Left lung (tissue), 4 donors: ENCODE measurements at regions not wholly inside any gene's neighbourhood (a gene's known extent, or its start where the extent isn't known, plus 50 kb on each side); places are given as distances from the start of the nearest gene placed in this dataset.
A peak's percentile ranks its signal among the peaks of the same experiment; 100 is the strongest.

Experiments used
- ATAC-seq: fragments of 200-7000 bp; cut with Tn5 transposase; one replicate; pipeline ENCODE4 v1.9.1; 2020; ENCODE audit warnings: moderate library complexity
- DNase-seq, 4 donors: peaks; one replicate each; pipeline ENCODE4 v3.0.0-alpha.2; 2013 to 2020
- H3K27ac ChIP-seq, 2 donors: fragments of 200-600 bp; sonication (generic) in 1 of 2; one replicate each; pipeline versions ENCODE4 v1.5.0 to v1.8.0; 2020 to 2021
- H3K27me3 ChIP-seq, 2 donors: fragments of 200-600 bp; sonication (generic) in 1 of 2; one replicate each; pipeline versions ENCODE4 v1.5.0 to v1.8.0; 2020 to 2021
- H3K36me3 ChIP-seq, 2 donors: fragments of 200-600 bp; sonication (generic) in 1 of 2; one replicate each; pipeline versions ENCODE4 v1.5.0 to v1.8.0; 2020 to 2021
- H3K4me1 ChIP-seq, 2 donors: fragments of 200-600 bp; one replicate each; pipeline ENCODE4 v1.8.0; 2021
- H3K4me3 ChIP-seq, 2 donors: fragments of 200-600 bp; sonication (generic) in 1 of 2; one replicate each; pipeline versions ENCODE4 v1.5.0 to v1.8.0; 2020 to 2021; ENCODE audit warnings: mild to moderate bottlenecking in 1 of 2
- H3K9me3 ChIP-seq, 2 donors: fragments of 200-600 bp; sonication (generic) in 1 of 2; one replicate each; pipeline versions ENCODE4 v1.5.0 to v1.8.0; 2020 to 2021
- intact Hi-C, 2 donors: fragments of 100-400 bp; cut with DNase I; formaldehyde crosslinking; loops; one replicate each; pipeline versions ENCODE4 v1.11.2 to v1.14.2; 2022
- TF ChIP-seq, protein P1 (sequence below), 2 donors: fragments of 200-600 bp; sonication (generic) in 1 of 2; IDR thresholded peaks; one replicate each; pipeline versions ENCODE4 v1.5.0 to v1.8.0; 2021; ENCODE audit warnings: antibody characterized with exemption in 2 of 2
- donor health status: DM: no; HTN: yes; CAD: no.
- donor health status: DM: no; HTN: no; CAD: no.

DNA sequence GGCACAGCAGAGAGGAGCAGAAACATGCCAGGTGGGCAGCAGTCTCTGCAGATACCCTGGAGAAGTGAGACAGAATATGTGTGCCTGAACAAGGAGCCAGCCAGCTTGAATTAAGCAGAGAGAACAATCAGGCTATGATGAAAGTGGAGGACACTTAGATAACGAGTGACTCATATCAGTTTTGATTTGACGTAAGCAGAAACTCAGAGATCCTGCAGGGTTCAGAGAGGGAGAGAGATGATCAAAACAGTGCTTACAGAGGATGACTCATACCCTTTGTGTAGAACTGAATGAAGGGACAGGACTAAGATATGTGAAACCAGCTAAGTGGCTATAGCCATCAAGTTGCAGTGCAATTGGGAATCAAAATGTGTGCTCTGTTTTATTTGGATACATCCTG lies 300.7 kb downstream of the TENT5A start:
- DNase-seq (no peak), ATAC-seq (peak; percentile 84)
- Histone ChIP-seq H3K4me3 (no peak overlapping the region), H3K4me1 (no peaks in the 10 kb centered on the region), H3K27ac (no peak overlapping the region), H3K27me3 (no peaks in the 10 kb centered on the region), H3K9me3 (no peaks in the 10 kb centered on the region), H3K36me3 (no peaks in the 10 kb centered on the region)
- TF ChIP-seq, protein P1, sequence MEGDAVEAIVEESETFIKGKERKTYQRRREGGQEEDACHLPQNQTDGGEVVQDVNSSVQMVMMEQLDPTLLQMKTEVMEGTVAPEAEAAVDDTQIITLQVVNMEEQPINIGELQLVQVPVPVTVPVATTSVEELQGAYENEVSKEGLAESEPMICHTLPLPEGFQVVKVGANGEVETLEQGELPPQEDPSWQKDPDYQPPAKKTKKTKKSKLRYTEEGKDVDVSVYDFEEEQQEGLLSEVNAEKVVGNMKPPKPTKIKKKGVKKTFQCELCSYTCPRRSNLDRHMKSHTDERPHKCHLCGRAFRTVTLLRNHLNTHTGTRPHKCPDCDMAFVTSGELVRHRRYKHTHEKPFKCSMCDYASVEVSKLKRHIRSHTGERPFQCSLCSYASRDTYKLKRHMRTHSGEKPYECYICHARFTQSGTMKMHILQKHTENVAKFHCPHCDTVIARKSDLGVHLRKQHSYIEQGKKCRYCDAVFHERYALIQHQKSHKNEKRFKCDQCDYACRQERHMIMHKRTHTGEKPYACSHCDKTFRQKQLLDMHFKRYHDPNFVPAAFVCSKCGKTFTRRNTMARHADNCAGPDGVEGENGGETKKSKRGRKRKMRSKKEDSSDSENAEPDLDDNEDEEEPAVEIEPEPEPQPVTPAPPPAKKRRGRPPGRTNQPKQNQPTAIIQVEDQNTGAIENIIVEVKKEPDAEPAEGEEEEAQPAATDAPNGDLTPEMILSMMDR (IDR thresholded peaks at IDR 0.05) = no peak
- intact Hi-C loops = no loop called here

DNA sequence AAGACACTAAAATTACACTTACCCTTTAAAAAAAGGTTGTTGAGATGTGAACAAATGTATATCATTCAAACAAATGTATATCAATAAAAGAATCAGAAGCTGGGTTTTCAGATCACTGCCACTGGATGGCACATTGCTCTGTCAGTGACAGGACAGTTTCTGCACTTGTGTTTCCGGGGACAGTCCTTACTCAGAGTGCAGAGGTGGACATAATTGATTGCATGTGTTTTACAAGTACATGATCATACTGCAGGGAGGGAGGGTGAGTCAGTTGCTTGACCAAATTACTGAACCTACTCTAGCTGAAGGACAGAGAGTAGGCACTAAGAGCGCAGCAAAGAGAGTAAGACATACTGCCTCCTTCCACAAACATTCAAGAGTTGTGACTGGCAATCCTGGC lies 302.3 kb downstream of the TENT5A start:
- ATAC-seq (peak; percentile 12), DNase-seq (no peak)
- Histone ChIP-seq H3K4me1 (no peaks in the 10 kb centered on the region), H3K36me3 (no peaks in the 10 kb centered on the region), H3K27ac (no peak overlapping the region), H3K27me3 (no peaks in the 10 kb centered on the region), H3K9me3 (no peaks in the 10 kb centered on the region), H3K4me3 (no peak overlapping the region)
- intact Hi-C loops = no loop called here
- TF ChIP-seq, protein P1 (IDR thresholded peaks at IDR 0.05) = no peak

- Histone ChIP-seq H3K4me1 (no peaks in the 10 kb centered on the region), H3K9me3 (peaks cover 0 to 5% of the 10 kb centered on the region in 2 donors), H3K27ac (no peak overlapping the region), H3K36me3 (no peaks in the 10 kb centered on the region), H3K27me3 (no peaks in the 10 kb centered on the region), H3K4me3 (no peak overlapping the region)
- TF ChIP-seq, protein P1 (IDR thresholded peaks at IDR 0.05) = no peak
- intact Hi-C loops = no loop called here
- DNase-seq (no peak), ATAC-seq (no peak)
Measured at GRCh38 chr6:81446509-81446908, 306.0 kb downstream of the TENT5A start.

GRCh38 chr6:81439417-81439816 lies 313.1 kb downstream of the TENT5A start:
- H3K9me3 ChIP-seq = peaks cover 0 to 50% of the 10 kb centered on the region in 2 donors
- intact Hi-C loops = no loop called here
- H3K4me3 ChIP-seq = no peak overlapping the region
- TF ChIP-seq, protein P1 (IDR thresholded peaks at IDR 0.05) = no peak
- DNase-seq = no peak
- H3K27me3 ChIP-seq = no peaks in the 10 kb centered on the region
- H3K27ac ChIP-seq = no peak overlapping the region
- H3K4me1 ChIP-seq = no peaks in the 10 kb centered on the region
- H3K36me3 ChIP-seq = no peaks in the 10 kb centered on the region
- ATAC-seq = no peak

- no peaks in the 10 kb centered on the region for H3K36me3 ChIP-seq
- TF ChIP-seq, protein P1 (IDR thresholded peaks at IDR 0.05) = no peak
- no peaks in the 10 kb centered on the region for H3K4me1 ChIP-seq
- ATAC-seq (no peak), DNase-seq (no peak)
- peaks cover 0 to 51% of the 10 kb centered on the region in 2 donors for H3K9me3 ChIP-seq
- intact Hi-C loops = no loop called here
- no peak overlapping the region for H3K27ac ChIP-seq
- no peak overlapping the region for H3K4me3 ChIP-seq
- no peaks in the 10 kb centered on the region for H3K27me3 ChIP-seq
Measured at GRCh38 chr6:81436990-81437389, 315.5 kb downstream of the TENT5A start.
